ENCODE measurements at regions not wholly inside any gene's neighbourhood (a gene's known extent, or its start where the extent isn't known, plus 50 kb on each side); places are given as distances from the start of the nearest gene placed in this dataset.
"Not testable (repeated sequence)": the region's sequence is repeated elsewhere in the genome, so short reads cannot be mapped to it uniquely, and the experiment has no call there.

GRCh38 chr11:33948494-33948893 lies 56.6 kb upstream of the LMO2 start:
- no peaks in the 10 kb centered on the region for H3K9me3 ChIP-seq
- intact Hi-C loops (cut with DNase I), result no loop called here
- no peaks in the 10 kb centered on the region for H3K36me3 ChIP-seq
- DNase-seq (ENCODE audit: low spot score), result no peak
- no peak overlapping the region for H3K27ac ChIP-seq
- TF ChIP-seq POLR2A (IDR thresholded peaks at IDR 0.05) (no peak), POLR2AphosphoS5 (IDR thresholded peaks at IDR 0.05) (no peak)
- TF ChIP-seq, protein P1, sequence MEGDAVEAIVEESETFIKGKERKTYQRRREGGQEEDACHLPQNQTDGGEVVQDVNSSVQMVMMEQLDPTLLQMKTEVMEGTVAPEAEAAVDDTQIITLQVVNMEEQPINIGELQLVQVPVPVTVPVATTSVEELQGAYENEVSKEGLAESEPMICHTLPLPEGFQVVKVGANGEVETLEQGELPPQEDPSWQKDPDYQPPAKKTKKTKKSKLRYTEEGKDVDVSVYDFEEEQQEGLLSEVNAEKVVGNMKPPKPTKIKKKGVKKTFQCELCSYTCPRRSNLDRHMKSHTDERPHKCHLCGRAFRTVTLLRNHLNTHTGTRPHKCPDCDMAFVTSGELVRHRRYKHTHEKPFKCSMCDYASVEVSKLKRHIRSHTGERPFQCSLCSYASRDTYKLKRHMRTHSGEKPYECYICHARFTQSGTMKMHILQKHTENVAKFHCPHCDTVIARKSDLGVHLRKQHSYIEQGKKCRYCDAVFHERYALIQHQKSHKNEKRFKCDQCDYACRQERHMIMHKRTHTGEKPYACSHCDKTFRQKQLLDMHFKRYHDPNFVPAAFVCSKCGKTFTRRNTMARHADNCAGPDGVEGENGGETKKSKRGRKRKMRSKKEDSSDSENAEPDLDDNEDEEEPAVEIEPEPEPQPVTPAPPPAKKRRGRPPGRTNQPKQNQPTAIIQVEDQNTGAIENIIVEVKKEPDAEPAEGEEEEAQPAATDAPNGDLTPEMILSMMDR (IDR thresholded peaks at IDR 0.05), result no peak
- no peaks in the 10 kb centered on the region for H3K4me1 ChIP-seq (replicated peaks)
- no peaks in the 10 kb centered on the region for H3K27me3 ChIP-seq (replicated peaks; ENCODE audit: insufficient read depth)
- no peak overlapping the region for H3K4me3 ChIP-seq
- 74% methylated on average over 2 of the region's 2 CpGs for WGBS

DNA sequence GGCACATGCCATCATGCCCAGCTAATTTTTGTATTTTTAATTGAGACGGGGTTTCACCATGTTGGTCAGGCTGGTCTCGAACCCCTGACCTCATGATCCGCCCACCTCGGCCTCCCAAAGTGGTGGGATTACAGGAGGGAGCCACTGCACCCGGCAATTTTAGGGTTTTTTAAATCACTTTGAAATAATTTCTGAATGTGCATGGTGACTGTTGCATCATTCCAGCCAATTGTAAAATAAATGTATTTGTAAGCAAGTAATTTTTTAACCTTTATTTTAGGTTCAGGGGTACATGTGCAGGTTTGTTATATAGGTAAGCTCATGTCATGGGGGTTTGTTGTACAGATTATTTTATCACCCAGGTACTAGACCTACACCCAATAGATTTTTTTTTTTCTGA lies 56.0 kb upstream of the LMO2 start:
- H3K4me3 ChIP-seq; H3K36me3 ChIP-seq; H3K4me1 ChIP-seq (replicated peaks); H3K27ac ChIP-seq; H3K27me3 ChIP-seq (replicated peaks; ENCODE audit: insufficient read depth); DNase-seq (ENCODE audit: low spot score); H3K9me3 ChIP-seq; intact Hi-C loops (cut with DNase I): not testable (repeated sequence)
- WGBS, result 93% methylated on average over 5 of the region's 5 CpGs

GRCh38 chr11:33946930-33947329 lies 55.1 kb upstream of the LMO2 start:
- H3K27ac ChIP-seq, result no peak overlapping the region
- TF ChIP-seq POLR2A (IDR thresholded peaks at IDR 0.05) (no peak), POLR2AphosphoS5 (IDR thresholded peaks at IDR 0.05) (no peak)
- TF ChIP-seq, protein P1 (IDR thresholded peaks at IDR 0.05), result no peak
- intact Hi-C loops (cut with DNase I), result no loop called here
- WGBS, result 74% methylated on average over 4 of the region's 4 CpGs
- no peak for DNase-seq (ENCODE audit: low spot score)
- H3K27me3 ChIP-seq (replicated peaks; ENCODE audit: insufficient read depth), result no peaks in the 10 kb centered on the region
- no peaks in the 10 kb centered on the region for H3K4me1 ChIP-seq (replicated peaks)
- H3K9me3 ChIP-seq, result no peaks in the 10 kb centered on the region
- no peak overlapping the region for H3K4me3 ChIP-seq
- H3K36me3 ChIP-seq, result no peaks in the 10 kb centered on the region

- intact Hi-C loops (cut with DNase I), result no loop called here
- H3K27me3 ChIP-seq (replicated peaks; ENCODE audit: insufficient read depth), result no peaks in the 10 kb centered on the region
These were observed 53.8 kb upstream of the LMO2 start for GRCh38 chr11:33945481-33946268.

DNA sequence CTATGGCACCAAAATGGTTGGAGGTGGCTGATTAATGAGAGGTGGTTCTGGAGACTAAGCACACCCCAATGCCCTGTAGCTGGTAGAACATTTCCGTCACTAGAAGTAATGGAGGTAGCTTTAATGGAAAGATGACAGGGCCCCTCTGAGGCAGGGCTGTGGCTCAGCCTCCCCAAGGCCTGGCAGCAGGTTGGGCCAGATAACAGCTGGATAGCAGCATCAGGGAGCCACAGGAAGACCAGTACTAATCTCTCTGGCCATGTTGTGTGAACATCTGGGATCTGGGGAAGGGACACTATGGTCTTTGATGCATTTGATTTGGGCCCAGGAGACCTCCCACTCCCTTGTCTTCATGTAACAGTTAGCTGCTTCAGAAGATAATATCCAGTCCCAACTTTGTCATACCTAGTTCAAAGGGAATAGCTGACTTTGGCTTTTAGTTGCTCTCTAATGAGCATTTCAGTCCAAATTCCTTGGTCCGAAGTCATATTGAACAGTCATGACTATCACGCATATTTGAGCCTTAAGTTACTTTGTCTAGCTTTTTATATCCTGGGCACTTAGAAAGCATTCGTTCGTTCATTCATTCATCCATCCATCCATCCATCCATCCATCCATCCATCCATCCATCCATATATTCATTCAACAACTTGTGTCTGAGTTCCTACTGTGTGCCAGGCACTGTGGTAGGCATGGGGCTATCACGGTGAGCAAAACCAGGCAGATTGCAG lies 53.0 kb upstream of the LMO2 start:
- Histone ChIP-seq H3K36me3 (no peaks in the 10 kb centered on the region), H3K4me3 (no peak overlapping the region), H3K27ac (no peak overlapping the region), H3K9me3 (no peaks in the 10 kb centered on the region), H3K27me3 (replicated peaks; ENCODE audit: insufficient read depth) (no peaks in the 10 kb centered on the region), H3K4me1 (replicated peaks) (no peaks in the 10 kb centered on the region)
- no peak for TF ChIP-seq POLR2AphosphoS5 (IDR thresholded peaks at IDR 0.05)
- TF ChIP-seq, protein P1 (IDR thresholded peaks at IDR 0.05), result no peak
- TF ChIP-seq POLR2A (IDR thresholded peaks at IDR 0.05), result no peak
- DNase-seq (ENCODE audit: low spot score), result no peak
- intact Hi-C loops (cut with DNase I), result no loop called here
- 97% methylated on average over 6 of the region's 6 CpGs for WGBS

More at GRCh38 chr11:33945481-33946268, 53.8 kb upstream of the LMO2 start:
- H3K9me3 ChIP-seq, result no peaks in the 10 kb centered on the region
- no peaks in the 10 kb centered on the region for H3K4me1 ChIP-seq (replicated peaks)
- TF ChIP-seq POLR2A (IDR thresholded peaks at IDR 0.05), result no peak
- TF ChIP-seq, protein P1 (IDR thresholded peaks at IDR 0.05), result no peak
- no peak for TF ChIP-seq POLR2AphosphoS5 (IDR thresholded peaks at IDR 0.05)
- 93% methylated on average over 4 of the region's 4 CpGs for WGBS
- H3K36me3 ChIP-seq, result no peaks in the 10 kb centered on the region
- H3K27ac ChIP-seq, result no peak overlapping the region
- DNase-seq (ENCODE audit: low spot score), result no peak
- no peak overlapping the region for H3K4me3 ChIP-seq
